ENCODE measurements at regions not wholly inside any gene's neighbourhood (a gene's known extent, or its start where the extent isn't known, plus 50 kb on each side); places are given as distances from the start of the nearest gene placed in this dataset.

DNA sequence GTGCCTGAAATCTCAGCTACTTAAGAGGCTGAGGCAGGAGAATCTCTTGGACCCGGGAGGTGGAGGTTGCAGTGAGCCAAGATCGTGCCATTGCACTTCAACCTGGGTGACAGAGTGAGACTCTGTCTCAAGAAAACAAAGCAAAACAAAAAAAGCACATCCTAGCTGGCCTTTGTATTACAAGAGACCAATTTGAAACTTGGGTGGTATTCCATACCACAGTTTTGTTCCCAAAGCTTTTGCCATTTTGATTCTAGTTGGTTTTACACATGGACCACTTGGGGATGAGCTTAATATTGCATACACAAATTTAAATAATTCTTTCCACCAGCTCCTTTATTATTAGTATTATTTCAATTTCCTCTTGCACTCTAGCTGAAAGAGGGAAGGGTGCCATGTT, 276.9 kb upstream of the SLC16A7 start:
- no peaks in the 10 kb centered on the region; the same call in 1 of the 2 replicates for H3K4me1 ChIP-seq (ENCODE audit: insufficient read depth, low read length)
- H4K8ac ChIP-seq (replicated peaks; ENCODE audit: insufficient read length, low read depth, low read length): no peak overlapping the region
- H3K9ac ChIP-seq (ENCODE audit: extremely low read depth, insufficient read length, low read length): no peak overlapping the region
- H3K36me3 Mint-ChIP-seq (ENCODE audit: insufficient read depth in 1 of 3, low read depth in 3 of 3): peaks cover 0 to 22% (median 7%) of the 10 kb centered on the region in 3 experiments; a peak in 5 of 7 replicates
- peak overlapping the region in 1 of 3 experiments; percentile 20; a peak in 1 of 7 replicates for H3K27ac Mint-ChIP-seq
- no CpG with 5 or more reads among the region's 2 CpGs for WGBS (ENCODE audit: extremely low coverage, insufficient read length, low lambda C conversion rate)
- no peaks in the 10 kb centered on the region for H3K79me2 ChIP-seq (ENCODE audit: insufficient read depth, low read length)
- peaks cover 7 to 19% of the 10 kb centered on the region in 2 experiments; a peak in 2 of 4 replicates for H3K4me1 Mint-ChIP-seq
- no peak overlapping the region for H2BK12ac ChIP-seq (ENCODE audit: insufficient read length, low read depth, low read length)
- no peak overlapping the region for H2BK15ac ChIP-seq (ENCODE audit: low read depth, low read length)
- H3K14ac ChIP-seq (ENCODE audit: insufficient read depth, low read length): no peak overlapping the region
- H4K91ac ChIP-seq (ENCODE audit: insufficient read length, low read depth, low read length): no peak overlapping the region
- no peak overlapping the region for H3T11ph ChIP-seq (ENCODE audit: low read length)
- H3K4me2 ChIP-seq (ENCODE audit: insufficient read depth, insufficient read length, low read length): no peak overlapping the region
- no peaks in the 10 kb centered on the region for H3K9me3 ChIP-seq (ENCODE audit: control insufficient read depth, low read depth, low read length)
- DNase-seq: no peak
- no peaks in the 10 kb centered on the region for H3K9me3 Mint-ChIP-seq
- H4K20me1 ChIP-seq (ENCODE audit: control insufficient read depth, insufficient read depth, insufficient read length): no peaks in the 10 kb centered on the region
- no peaks in the 10 kb centered on the region for H3K79me1 ChIP-seq (ENCODE audit: insufficient read depth, low read depth, low read length, poor library complexity, severe bottlenecking)
- H3K27ac ChIP-seq (ENCODE audit: insufficient read length, low read depth, low read length): no peak overlapping the region
- H2BK5ac ChIP-seq (ENCODE audit: insufficient read length, low read length): no peak overlapping the region
- no peaks in the 10 kb centered on the region; the same call in 1 of the 2 replicates for H3K27me3 ChIP-seq (ENCODE audit: insufficient read depth, low read length)
- H2BK20ac ChIP-seq (ENCODE audit: low read depth, low read length, poor library complexity, severe bottlenecking): no peak overlapping the region
- H3K23me2 ChIP-seq (ENCODE audit: insufficient read length, low read depth, low read length, poor library complexity, severe bottlenecking): no peaks in the 10 kb centered on the region
- no peak overlapping the region for H4K5ac ChIP-seq (ENCODE audit: insufficient read length, low read depth, low read length)
- H3K23ac ChIP-seq (ENCODE audit: insufficient read length, low read depth, low read length): no peak overlapping the region
- H3K4me3 Mint-ChIP-seq: no peak overlapping the region
- no peak overlapping the region for H3K18ac ChIP-seq (ENCODE audit: insufficient read length, low read depth, low read length)
- no peak overlapping the region for H2AFZ ChIP-seq (ENCODE audit: low read length)
- TF ChIP-seq, protein P1, sequence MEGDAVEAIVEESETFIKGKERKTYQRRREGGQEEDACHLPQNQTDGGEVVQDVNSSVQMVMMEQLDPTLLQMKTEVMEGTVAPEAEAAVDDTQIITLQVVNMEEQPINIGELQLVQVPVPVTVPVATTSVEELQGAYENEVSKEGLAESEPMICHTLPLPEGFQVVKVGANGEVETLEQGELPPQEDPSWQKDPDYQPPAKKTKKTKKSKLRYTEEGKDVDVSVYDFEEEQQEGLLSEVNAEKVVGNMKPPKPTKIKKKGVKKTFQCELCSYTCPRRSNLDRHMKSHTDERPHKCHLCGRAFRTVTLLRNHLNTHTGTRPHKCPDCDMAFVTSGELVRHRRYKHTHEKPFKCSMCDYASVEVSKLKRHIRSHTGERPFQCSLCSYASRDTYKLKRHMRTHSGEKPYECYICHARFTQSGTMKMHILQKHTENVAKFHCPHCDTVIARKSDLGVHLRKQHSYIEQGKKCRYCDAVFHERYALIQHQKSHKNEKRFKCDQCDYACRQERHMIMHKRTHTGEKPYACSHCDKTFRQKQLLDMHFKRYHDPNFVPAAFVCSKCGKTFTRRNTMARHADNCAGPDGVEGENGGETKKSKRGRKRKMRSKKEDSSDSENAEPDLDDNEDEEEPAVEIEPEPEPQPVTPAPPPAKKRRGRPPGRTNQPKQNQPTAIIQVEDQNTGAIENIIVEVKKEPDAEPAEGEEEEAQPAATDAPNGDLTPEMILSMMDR (conservative IDR thresholded peaks at IDR 0.05): no peak
- H3K4ac ChIP-seq (ENCODE audit: low read depth, low read length): no peak overlapping the region
- peaks cover 7% of the 10 kb centered on the region for H3K27me3 Mint-ChIP-seq (ENCODE audit: low read depth)
- H2AK5ac ChIP-seq (ENCODE audit: insufficient read length, low read length): no peak overlapping the region
- H3K56ac ChIP-seq (ENCODE audit: insufficient read length, low read depth, low read length): no peak overlapping the region
- no peak overlapping the region for H2BK120ac ChIP-seq (ENCODE audit: low read depth, low read length, poor library complexity, severe bottlenecking)
